ENCODE measurements at regions not wholly inside any gene's neighbourhood (a gene's known extent, or its start where the extent isn't known, plus 50 kb on each side); places are given as distances from the start of the nearest gene placed in this dataset.
A peak's percentile ranks its signal among the peaks of the same experiment; 100 is the strongest.

- DNase-seq = peak; percentile 56
Measured at GRCh38 chr12:93243689-93244513, 133.8 kb upstream of the NUDT4 start.

GRCh38 chr12:93244514-93245077 is 133.1 kb upstream of the NUDT4 start:
- DNase-seq = no peak

- DNase-seq = no peak
Measured at GRCh38 chr12:93245543-93245942, 132.2 kb upstream of the NUDT4 start.

GRCh38 chr12:93247313-93247991 is 130.3 kb upstream of the NUDT4 start:
- no peak for DNase-seq

- DNase-seq = no peak
Measured at GRCh38 chr12:93252221-93252620, 125.5 kb upstream of the NUDT4 start.

GRCh38 chr12:93254911-93255310 is 122.8 kb upstream of the NUDT4 start:
- no peak for DNase-seq

GRCh38 chr12:93256256-93256969 is 121.3 kb upstream of the NUDT4 start:
- no peak for DNase-seq

- DNase-seq = no peak
Measured at GRCh38 chr12:93261505-93262094, 116.1 kb upstream of the NUDT4 start.

- DNase-seq = no peak
Measured at GRCh38 chr12:93272997-93273396, 104.7 kb upstream of the NUDT4 start.

- peak; percentile 68 for DNase-seq
Measured at GRCh38 chr12:93273834-93274564, 103.7 kb upstream of the NUDT4 start.

- DNase-seq = peak; percentile 28
Measured at GRCh38 chr12:93274937-93275336, 102.8 kb upstream of the NUDT4 start.

GRCh38 chr12:93275589-93275988 is 102.1 kb upstream of the NUDT4 start:
- no peak for DNase-seq

GRCh38 chr12:93279565-93280412 is 97.9 kb upstream of the NUDT4 start:
- DNase-seq = peak; percentile 42

- DNase-seq = no peak
Measured at GRCh38 chr12:93287149-93287548, 90.6 kb upstream of the NUDT4 start.

GRCh38 chr12:93288626-93289025 is 89.1 kb upstream of the NUDT4 start:
- DNase-seq = no peak

- DNase-seq = no peak
Measured at GRCh38 chr12:93290391-93290790, 87.3 kb upstream of the NUDT4 start.

- no peak for DNase-seq
Measured at GRCh38 chr12:93292213-93292612, 85.5 kb upstream of the NUDT4 start.

GRCh38 chr12:93292731-93293566 is 84.8 kb upstream of the NUDT4 start:
- DNase-seq = no peak

GRCh38 chr12:93297032-93297431 is 80.7 kb upstream of the NUDT4 start:
- no peak for DNase-seq
